ENCODE measurements at regions not wholly inside any gene's neighbourhood (a gene's known extent, or its start where the extent isn't known, plus 50 kb on each side); places are given as distances from the start of the nearest gene placed in this dataset.
"Not testable (repeated sequence)": the region's sequence is repeated elsewhere in the genome, so short reads cannot be mapped to it uniquely, and the experiment has no call there.

DNA sequence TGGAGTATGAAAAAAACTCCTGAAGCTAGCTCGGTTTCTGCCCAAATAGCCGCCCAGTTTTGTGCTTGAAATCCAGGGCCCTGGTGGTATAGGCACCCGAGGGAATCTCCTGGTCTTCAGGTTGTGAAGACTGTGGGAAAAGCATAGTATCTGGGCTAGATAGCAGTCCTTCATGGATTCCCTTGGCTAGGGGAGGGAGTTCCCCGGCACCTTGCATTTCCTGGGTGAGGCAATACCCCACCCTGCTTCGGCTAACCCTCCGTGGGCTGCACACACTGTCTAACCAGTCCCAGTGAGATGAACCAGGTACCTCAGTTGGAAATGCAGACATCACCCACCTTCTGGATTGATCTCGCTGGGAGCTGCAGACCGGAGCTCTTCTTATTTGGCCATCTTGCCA lies 184.5 kb upstream of the SLC35B3 start:
- Histone ChIP-seq H2AFZ (replicated peaks; ENCODE audit: low read length, poor library complexity) (no peak overlapping the region), H3K4ac (ENCODE audit: low read depth, low read length) (no peak overlapping the region), H3K27ac (ENCODE audit: insufficient read depth, low read length) (no peak overlapping the region), H2BK15ac (ENCODE audit: low read depth, low read length) (no peak overlapping the region), H3K36me3 (ENCODE audit: control insufficient read depth, insufficient read depth, low read length) (no peaks in the 10 kb centered on the region), H4K91ac (ENCODE audit: insufficient read depth, low read depth, low read length) (no peak overlapping the region), H3K14ac (replicated peaks; ENCODE audit: low read depth, low read length) (no peak overlapping the region), H2AK9ac (replicated peaks; ENCODE audit: low read depth, low read length, poor library complexity) (no peak overlapping the region), H3K18ac (ENCODE audit: low read depth, low read length) (no peak overlapping the region), H3K23ac (ENCODE audit: low read depth, low read length) (no peak overlapping the region), H3K4me3 (ENCODE audit: insufficient read depth, low read depth, low read length) (no peak overlapping the region), H2BK120ac (ENCODE audit: low read depth, low read length) (no peak overlapping the region), H2AK5ac (ENCODE audit: low read depth, low read length) (no peak overlapping the region), H3K9me1 (ENCODE audit: insufficient read depth, low read length) (no peaks in the 10 kb centered on the region), H3K9me3 (ENCODE audit: control insufficient read depth, insufficient read depth, low read length) (peaks cover 7% of the 10 kb centered on the region; the same call in 1 of the 2 replicates), H4K5ac (ENCODE audit: low read depth, low read length) (no peak overlapping the region), H2BK5ac (ENCODE audit: low read depth, low read length, poor library complexity, severe bottlenecking) (no peak overlapping the region), H3K79me1 (ENCODE audit: low read depth in 1 of 2, low read length in 2 of 2) (no peaks in the 10 kb centered on the region), H3K4me1 (ENCODE audit: control insufficient read depth, insufficient read depth, low read length) (no peaks in the 10 kb centered on the region), H2BK20ac (ENCODE audit: low read depth, low read length) (no peak overlapping the region), H3K4me2 (ENCODE audit: low read depth, low read length) (no peak overlapping the region), H3K9ac (ENCODE audit: low read depth, low read length) (no peak overlapping the region), H4K8ac (ENCODE audit: low read depth in 2 of 2, low read length in 2 of 2) (no peak overlapping the region), H3K56ac (ENCODE audit: extremely low read depth, insufficient read depth, low read length) (no peak overlapping the region), H3K27me3 (ENCODE audit: control insufficient read depth, insufficient read depth, low read length) (no peaks in the 10 kb centered on the region), H4K20me1 (ENCODE audit: insufficient read depth, low read length) (no peaks in the 10 kb centered on the region)
- intact Hi-C loops (cut with micrococcal nuclease) (no loop called here), in situ Hi-C loops (cut with MboI; ENCODE audit: low sequenced_read_pairs) (no loop called here), dilution Hi-C loops (cut with HindIII; ENCODE audit: low sequenced_read_pairs, unreplicated experiment) (no loop called here)
- WGBS, 2 experiments (ENCODE audit: extremely low coverage in 2 of 2, insufficient read length in 1 of 2), result 60% methylated on average over 1 of the region's 8 CpGs; no CpG with 5 or more reads in 1 of the 2 experiments
- no peak for DNase-seq
- ATAC-seq (ENCODE audit: low read depth), result no peak
- ChIA-PET CTCF (no interaction called here), POLR2A (ENCODE audit: unreplicated experiment) (no interaction called here)
- TF ChIP-seq BHLHE40 (IDR thresholded peaks at IDR 0.05; ENCODE audit: low read depth, low read length) (no peak), MXI1 (IDR thresholded peaks at IDR 0.05; ENCODE audit: borderline replicate concordance, low read depth, low read length) (no peak), NFE2L2 (IDR thresholded peaks at IDR 0.05; ENCODE audit: low read depth, low read length) (no peak), RAD21 (IDR thresholded peaks at IDR 0.05; ENCODE audit: low read length) (no peak)
- TF ChIP-seq, protein P1, sequence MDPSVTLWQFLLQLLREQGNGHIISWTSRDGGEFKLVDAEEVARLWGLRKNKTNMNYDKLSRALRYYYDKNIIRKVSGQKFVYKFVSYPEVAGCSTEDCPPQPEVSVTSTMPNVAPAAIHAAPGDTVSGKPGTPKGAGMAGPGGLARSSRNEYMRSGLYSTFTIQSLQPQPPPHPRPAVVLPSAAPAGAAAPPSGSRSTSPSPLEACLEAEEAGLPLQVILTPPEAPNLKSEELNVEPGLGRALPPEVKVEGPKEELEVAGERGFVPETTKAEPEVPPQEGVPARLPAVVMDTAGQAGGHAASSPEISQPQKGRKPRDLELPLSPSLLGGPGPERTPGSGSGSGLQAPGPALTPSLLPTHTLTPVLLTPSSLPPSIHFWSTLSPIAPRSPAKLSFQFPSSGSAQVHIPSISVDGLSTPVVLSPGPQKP (IDR thresholded peaks at IDR 0.05; ENCODE audit: borderline replicate concordance, low read depth, low read length), result no peak
- TF ChIP-seq, protein P2, sequence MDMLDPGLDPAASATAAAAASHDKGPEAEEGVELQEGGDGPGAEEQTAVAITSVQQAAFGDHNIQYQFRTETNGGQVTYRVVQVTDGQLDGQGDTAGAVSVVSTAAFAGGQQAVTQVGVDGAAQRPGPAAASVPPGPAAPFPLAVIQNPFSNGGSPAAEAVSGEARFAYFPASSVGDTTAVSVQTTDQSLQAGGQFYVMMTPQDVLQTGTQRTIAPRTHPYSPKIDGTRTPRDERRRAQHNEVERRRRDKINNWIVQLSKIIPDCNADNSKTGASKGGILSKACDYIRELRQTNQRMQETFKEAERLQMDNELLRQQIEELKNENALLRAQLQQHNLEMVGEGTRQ (IDR thresholded peaks at IDR 0.05; ENCODE audit: low read depth, low read length), result no peak
- BruUV-seq (replicated peaks), result no TSS peak

DNA sequence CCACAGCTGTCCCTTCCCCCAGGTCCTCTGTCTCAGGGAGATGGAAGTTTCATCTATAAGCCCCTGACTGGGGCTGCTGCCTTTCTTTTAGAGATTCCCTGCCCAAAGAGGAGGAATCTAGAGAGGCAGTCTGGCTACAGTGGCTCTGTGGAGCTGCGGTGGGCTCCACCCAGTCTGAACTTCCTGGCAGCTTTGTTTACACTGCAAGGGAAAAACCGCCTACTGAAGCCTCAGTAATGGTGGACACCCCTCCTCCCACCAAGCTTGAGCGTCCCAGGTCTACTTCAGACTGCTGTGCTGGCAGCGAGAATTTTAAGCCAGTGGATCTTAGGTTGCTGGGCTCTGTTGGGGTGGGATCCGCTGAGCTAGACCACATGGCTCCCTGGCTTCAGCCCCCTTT lies 184.1 kb upstream of the SLC35B3 start:
- H2AK5ac ChIP-seq (ENCODE audit: low read depth, low read length); intact Hi-C loops (cut with micrococcal nuclease); H3K14ac ChIP-seq (replicated peaks; ENCODE audit: low read depth, low read length); H3K4me1 ChIP-seq (ENCODE audit: control insufficient read depth, insufficient read depth, low read length); H4K20me1 ChIP-seq (ENCODE audit: insufficient read depth, low read length); H3K79me1 ChIP-seq (ENCODE audit: low read depth in 1 of 2, low read length in 2 of 2); ATAC-seq (ENCODE audit: low read depth); dilution Hi-C loops (cut with HindIII; ENCODE audit: low sequenced_read_pairs, unreplicated experiment); H2BK15ac ChIP-seq (ENCODE audit: low read depth, low read length); H3K27me3 ChIP-seq (ENCODE audit: control insufficient read depth, insufficient read depth, low read length); H2BK5ac ChIP-seq (ENCODE audit: low read depth, low read length, poor library complexity, severe bottlenecking); H3K18ac ChIP-seq (ENCODE audit: low read depth, low read length); H2BK20ac ChIP-seq (ENCODE audit: low read depth, low read length); H3K9me1 ChIP-seq (ENCODE audit: insufficient read depth, low read length); H4K91ac ChIP-seq (ENCODE audit: insufficient read depth, low read depth, low read length); H2AK9ac ChIP-seq (replicated peaks; ENCODE audit: low read depth, low read length, poor library complexity); in situ Hi-C loops (cut with MboI; ENCODE audit: low sequenced_read_pairs); DNase-seq; H3K56ac ChIP-seq (ENCODE audit: extremely low read depth, insufficient read depth, low read length); H3K23ac ChIP-seq (ENCODE audit: low read depth, low read length); H2BK120ac ChIP-seq (ENCODE audit: low read depth, low read length); H4K5ac ChIP-seq (ENCODE audit: low read depth, low read length); BruUV-seq (replicated peaks); H3K9ac ChIP-seq (ENCODE audit: low read depth, low read length); H3K27ac ChIP-seq (ENCODE audit: insufficient read depth, low read length); H3K4ac ChIP-seq (ENCODE audit: low read depth, low read length); H3K9me3 ChIP-seq (ENCODE audit: control insufficient read depth, insufficient read depth, low read length); H4K8ac ChIP-seq (ENCODE audit: low read depth in 2 of 2, low read length in 2 of 2); H3K4me2 ChIP-seq (ENCODE audit: low read depth, low read length); POLR2A ChIA-PET (ENCODE audit: unreplicated experiment); H2AFZ ChIP-seq (replicated peaks; ENCODE audit: low read length, poor library complexity); H3K4me3 ChIP-seq (ENCODE audit: insufficient read depth, low read depth, low read length); CTCF ChIA-PET; H3K36me3 ChIP-seq (ENCODE audit: control insufficient read depth, insufficient read depth, low read length): not testable (repeated sequence)
- WGBS, 2 experiments (ENCODE audit: extremely low coverage in 2 of 2, insufficient read length in 1 of 2), result no CpG with 5 or more reads among the region's 5 CpGs
